H1 (cell line): ENCODE measurements at regions not wholly inside any gene's neighbourhood (a gene's known extent, or its start where the extent isn't known, plus 50 kb on each side); places are given as distances from the start of the nearest gene placed in this dataset.

ENCODE experiments used
- CTCF ChIA-PET: fragments of 300-600 bp; sonication (Branson Sonifier 250); formaldehyde crosslinking; loops from one replicate; lab custom pipeline; 2021; ENCODE audit not compliant: partially characterized antibody; lab: Charles Lee
- POLR2A ChIA-PET: fragments of 300-600 bp; sonication (Branson Sonifier 250); formaldehyde crosslinking; loops from one replicate; lab custom pipeline; 2021; ENCODE audit warnings: inconsistent platforms; ENCODE audit not compliant: partially characterized antibody; lab: Charles Lee
- DNase-seq, 2 experiments: peaks; one replicate each; pipeline versions ENCODE4 v3.0.0 to v3.0.0-alpha.2; 2010 to 2022; ENCODE audit warnings: low spot score in 2 of 2, low read depth in 1 of 2, mixed read lengths in 1 of 2
- FAIRE-seq: peaks from 2 replicates; lab custom pipeline; 2011; peaks lifted over from hg19 to GRCh38; lab: Jason Lieb, UNC
- H2AFZ ChIP-seq: 2 replicates; pipeline ENCODE4 v1.8.1; 2012; ENCODE audit warnings: low read length, inconsistent platforms
- H2AK5ac ChIP-seq: 2 replicates; pipeline ENCODE4 v1.6.1; 2013; ENCODE audit warnings: low read depth, low read length
- H2BK120ac ChIP-seq: replicated peaks from 2 replicates; pipeline ENCODE3; 2013; ENCODE audit warnings: low read depth, low read length, inconsistent platforms
- H2BK12ac ChIP-seq: 2 replicates; pipeline ENCODE4 v1.6.1; 2013; ENCODE audit warnings: low read depth, low read length
- H2BK15ac ChIP-seq: 2 replicates; pipeline ENCODE4 v1.6.1; 2013; ENCODE audit warnings: low read length
- H2BK20ac ChIP-seq: 2 replicates; pipeline ENCODE4 v1.6.1; 2013; ENCODE audit warnings: low read length
- H2BK5ac ChIP-seq: 2 replicates; pipeline ENCODE4 v1.6.1; 2013; ENCODE audit warnings: low read depth, low read length
- H3K14ac ChIP-seq: 2 replicates; pipeline ENCODE4 v1.6.1; 2013; ENCODE audit warnings: inconsistent platforms; ENCODE audit not compliant: insufficient read length
- H3K18ac ChIP-seq: 2 replicates; pipeline ENCODE4 v1.6.1; 2013; ENCODE audit warnings: low read length; ENCODE audit errors: extremely low read depth
- H3K23ac ChIP-seq: 2 replicates; pipeline ENCODE4 v1.6.1; 2013; ENCODE audit warnings: inconsistent platforms; ENCODE audit not compliant: insufficient read length
- H3K23me2 ChIP-seq: 2 replicates; pipeline ENCODE4 v1.6.1; 2013; ENCODE audit warnings: low read depth, low read length
- H3K27ac ChIP-seq: 2 replicates; pipeline ENCODE4 v1.6.1; 2011; ENCODE audit warnings: low read depth, low read length, inconsistent platforms
- H3K27me3 ChIP-seq, 4 experiments: replicated peaks in 1 of 4; 1 replicate in 1 of 4; 2 replicates in 3 of 4; pipeline versions ENCODE4 v1.6.1 to v1.8.1; 2011 to 2013; ENCODE audit warnings: low read length in 3 of 4, mild to moderate bottlenecking in 3 of 4, inconsistent platforms in 2 of 4, mixed read lengths in 2 of 4, moderate library complexity in 1 of 4; ENCODE audit not compliant: control insufficient read depth in 3 of 4, insufficient read depth in 3 of 4; ENCODE audit errors: extremely low read depth in 1 of 4
- H3K36me3 ChIP-seq, 4 experiments: 2 replicates each; pipeline versions ENCODE4 v1.6.1 to v1.8.1; 2011 to 2013; ENCODE audit warnings: mild to moderate bottlenecking in 4 of 4, low read length in 3 of 4, moderate library complexity in 2 of 4, control low read depth in 1 of 4, inconsistent platforms in 1 of 4; ENCODE audit not compliant: insufficient read depth in 4 of 4, control insufficient read depth in 2 of 4
- H3K4ac ChIP-seq: replicated peaks from 2 replicates; pipeline ENCODE3; 2013; ENCODE audit warnings: low read length, low read depth, mixed read lengths, inconsistent platforms; ENCODE audit not compliant: insufficient read length
- H3K4me1 ChIP-seq, 4 experiments: replicated peaks in 1 of 4; 1 replicate in 1 of 4; 2 replicates in 3 of 4; pipeline versions ENCODE4 v1.6.1 to v1.8.1; 2011 to 2013; ENCODE audit warnings: low read length in 3 of 4, inconsistent platforms in 2 of 4, mixed read lengths in 1 of 4; ENCODE audit not compliant: insufficient read depth in 4 of 4, control insufficient read depth in 3 of 4
- H3K4me2 ChIP-seq, 2 experiments: 2 replicates each; pipeline versions ENCODE4 v1.6.1 to v1.8.1; 2011 to 2013; ENCODE audit warnings: low read depth in 2 of 2, low read length in 2 of 2, control low read depth in 1 of 2, inconsistent platforms in 1 of 2, mild to moderate bottlenecking in 1 of 2; ENCODE audit not compliant: insufficient read depth in 1 of 2
- H3K4me3 ChIP-seq, 4 experiments: fragments of 200-600, 300-600 bp in 1 of 4; sonication (generic), shearing (Covaris generic), sonication (Bioruptor Twin) in 1 of 4; 2 replicates each; pipeline versions ENCODE4 v1.5.1 to v1.8.1; 2011 to 2016; ENCODE audit warnings: low read length in 4 of 4, low read depth in 3 of 4, control low read depth in 2 of 4, inconsistent platforms in 2 of 4, mild to moderate bottlenecking in 2 of 4, mixed read lengths in 1 of 4, moderate library complexity in 1 of 4; ENCODE audit not compliant: insufficient read depth in 2 of 4; ENCODE audit errors: extremely low read depth in 1 of 4
- H3K56ac ChIP-seq: replicated peaks from 2 replicates; pipeline ENCODE3; 2013; ENCODE audit warnings: low read depth, mild to moderate bottlenecking, mixed read lengths, low read length, inconsistent platforms; ENCODE audit not compliant: insufficient read length
- H3K79me1 ChIP-seq: 2 replicates; pipeline ENCODE4 v1.6.1; 2013; ENCODE audit warnings: low read depth, low read length, control low read depth
- H3K79me2 ChIP-seq, 2 experiments: 2 replicates each; pipeline versions ENCODE4 v1.6.1 to v1.8.1; 2012 to 2013; ENCODE audit warnings: low read length in 2 of 2, mild to moderate bottlenecking in 2 of 2, inconsistent platforms in 1 of 2; ENCODE audit not compliant: insufficient read depth in 2 of 2, control insufficient read depth in 1 of 2
- H3K9ac ChIP-seq, 4 experiments: replicated peaks in 1 of 4; 1 replicate in 1 of 4; 2 replicates in 3 of 4; pipeline versions ENCODE4 v1.6.1 to v1.8.1; 2011 to 2013; ENCODE audit warnings: low read depth in 3 of 4, low read length in 3 of 4, control low read depth in 2 of 4, mild to moderate bottlenecking in 2 of 4, moderate library complexity in 2 of 4, inconsistent platforms in 1 of 4; ENCODE audit errors: extremely low read depth in 1 of 4
- H3K9me3 ChIP-seq, 2 experiments: 2 replicates each; pipeline versions ENCODE4 v1.6.1 to v1.8.1; 2012 to 2013; ENCODE audit warnings: mild to moderate bottlenecking in 2 of 2, moderate library complexity in 2 of 2, control low read depth in 1 of 2, inconsistent platforms in 1 of 2, low read depth in 1 of 2, low read length in 1 of 2, mixed read lengths in 1 of 2; ENCODE audit not compliant: insufficient read depth in 2 of 2
- H4K20me1 ChIP-seq, 2 experiments: replicated peaks in 1 of 2; 2 replicates each; pipeline versions ENCODE3 to v1.8.1; 2011 to 2013; ENCODE audit warnings: inconsistent platforms in 2 of 2, low read length in 2 of 2, mild to moderate bottlenecking in 1 of 2; ENCODE audit not compliant: insufficient read depth in 2 of 2, control insufficient read depth in 1 of 2
- H4K5ac ChIP-seq: 2 replicates; pipeline ENCODE4 v1.6.1; 2013; ENCODE audit warnings: low read length, low read depth, mixed read lengths, inconsistent platforms; ENCODE audit not compliant: insufficient read length
- H4K8ac ChIP-seq: 2 replicates; pipeline ENCODE4 v1.8.0; 2013; ENCODE audit warnings: mild to moderate bottlenecking, moderate library complexity, low read length, inconsistent platforms; ENCODE audit not compliant: insufficient read depth; ENCODE audit errors: extremely low read depth
- H4K91ac ChIP-seq: replicated peaks from 2 replicates; pipeline ENCODE3; 2013; ENCODE audit warnings: low read length, mixed read lengths, inconsistent platforms; ENCODE audit not compliant: insufficient read length
- BACH1 ChIP-seq: IDR thresholded peaks from 2 replicates; pipeline ENCODE4 v1.6.1; 2012; ENCODE audit warnings: low read length, improper control_type of control experiment
- BCL11A ChIP-seq, 2 experiments: IDR thresholded peaks; one replicate each; pipeline ENCODE4 v1.6.1; 2011; ENCODE audit warnings: low read depth in 2 of 2, low read length in 2 of 2, mild to moderate bottlenecking in 2 of 2
- CTBP2 ChIP-seq: IDR thresholded peaks from 2 replicates; pipeline ENCODE4 v1.7.0; 2011; ENCODE audit warnings: borderline replicate concordance, mild to moderate bottlenecking, moderate library complexity, mixed read lengths, low read length; ENCODE audit not compliant: insufficient read depth, insufficient read length
- JUN ChIP-seq: IDR thresholded peaks from 2 replicates; pipeline ENCODE4 v1.6.1; 2011; ENCODE audit warnings: low read depth, mild to moderate bottlenecking, improper control_type of control experiment, low read length
- JUND ChIP-seq: IDR thresholded peaks from 2 replicates; pipeline ENCODE4 v1.6.1; 2011; ENCODE audit warnings: mild to moderate bottlenecking, improper control_type of control experiment, low read length
- KDM1A ChIP-seq: fragments of 200-600, 300-600 bp; sonication (generic); IDR thresholded peaks from 2 replicates; pipeline ENCODE4 v1.7.1; 2016; ENCODE audit warnings: mild to moderate bottlenecking, low read length, borderline replicate concordance
- RNF2 ChIP-seq: fragments of 200-900, 300-1000 bp; sonication (generic); IDR thresholded peaks from 2 replicates; pipeline ENCODE4 v1.7.1; 2016; ENCODE audit warnings: borderline replicate concordance, low read depth, mild to moderate bottlenecking, antibody characterized with exemption, low read length; ENCODE audit not compliant: poor library complexity, severe bottlenecking; ENCODE audit errors: missing control alignments
- SAP30 ChIP-seq: fragments of 300-600 bp; sonication (generic); IDR thresholded peaks from 2 replicates; pipeline ENCODE4 v1.7.1; 2012; ENCODE audit warnings: low read length, moderate library complexity, mild to moderate bottlenecking, inconsistent platforms; ENCODE audit not compliant: insufficient read depth, insufficient replicate concordance
- TBP ChIP-seq: IDR thresholded peaks from 2 replicates; pipeline ENCODE4 v1.6.1; 2011; ENCODE audit warnings: low read depth, low read length, improper control_type of control experiment
- TEAD4 ChIP-seq: IDR thresholded peaks from 2 replicates; pipeline ENCODE4 v1.6.1; 2012; ENCODE audit warnings: low read depth, low read length, inconsistent platforms, mixed read lengths
- TF ChIP-seq, protein P1 (sequence below): IDR thresholded peaks from 2 replicates; pipeline ENCODE4 v1.6.1; 2011; ENCODE audit warnings: low read length, improper control_type of control experiment
- TF ChIP-seq, protein P2 (sequence below): IDR thresholded peaks from 2 replicates; pipeline ENCODE4 v1.6.1; 2012; ENCODE audit warnings: inconsistent platforms

DNA sequence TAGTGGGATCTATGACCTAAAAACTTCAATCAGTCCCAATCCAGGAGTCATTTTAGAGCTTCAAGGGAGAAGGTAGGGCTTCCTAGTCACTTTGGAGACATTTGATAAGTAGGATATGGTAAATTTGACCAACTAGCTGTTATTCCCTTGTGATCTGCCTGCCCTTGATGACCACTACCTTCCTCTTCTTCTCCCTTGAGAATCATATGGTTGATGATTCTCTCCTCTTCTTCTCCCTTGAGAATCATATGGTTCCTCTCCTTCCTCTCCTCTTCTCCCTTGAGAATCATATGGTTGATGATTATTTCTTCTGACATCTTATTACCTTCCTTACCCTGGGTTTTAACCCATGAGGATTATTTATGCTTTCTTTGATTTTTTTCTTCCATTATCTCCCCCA is 482.6 kb upstream of the TENM3 start:
- Histone ChIP-seq H3K4me3 (no peak overlapping the region), H3K79me1 (no peaks in the 10 kb centered on the region), H3K4me1 (peaks cover 0 to 7% (median 6%) of the 10 kb centered on the region in 4 experiments; a peak in 3 of 7 replicates), H2BK20ac (no peak overlapping the region), H2BK5ac (no peak overlapping the region), H3K23me2 (no peaks in the 10 kb centered on the region; the same call in 1 of the 2 replicates), H3K27me3 (no peaks in the 10 kb centered on the region), H3K4ac (no peak overlapping the region), H3K9ac (no peak overlapping the region), H3K4me2 (no peak overlapping the region), H3K14ac (no peak overlapping the region), H3K56ac (no peak overlapping the region), H2AK5ac (no peak overlapping the region), H2AFZ (no peak overlapping the region), H3K9me3 (no peaks in the 10 kb centered on the region), H4K5ac (no peak overlapping the region), H2BK12ac (no peak overlapping the region), H3K23ac (no peak overlapping the region), H4K91ac (no peak overlapping the region), H3K36me3 (no peaks in the 10 kb centered on the region), H3K79me2 (no peaks in the 10 kb centered on the region), H3K27ac (no peak overlapping the region), H3K18ac (no peak overlapping the region), H4K20me1 (no peaks in the 10 kb centered on the region), H4K8ac (no peak overlapping the region), H2BK15ac (no peak overlapping the region), H2BK120ac (no peak overlapping the region)
- no peak for FAIRE-seq
- no peak for TF ChIP-seq BCL11A (IDR thresholded peaks at IDR 0.05; ENCODE audit: low read depth in 2 of 2, low read length in 2 of 2)
- no peak for TF ChIP-seq TBP
- TF ChIP-seq, protein P1, sequence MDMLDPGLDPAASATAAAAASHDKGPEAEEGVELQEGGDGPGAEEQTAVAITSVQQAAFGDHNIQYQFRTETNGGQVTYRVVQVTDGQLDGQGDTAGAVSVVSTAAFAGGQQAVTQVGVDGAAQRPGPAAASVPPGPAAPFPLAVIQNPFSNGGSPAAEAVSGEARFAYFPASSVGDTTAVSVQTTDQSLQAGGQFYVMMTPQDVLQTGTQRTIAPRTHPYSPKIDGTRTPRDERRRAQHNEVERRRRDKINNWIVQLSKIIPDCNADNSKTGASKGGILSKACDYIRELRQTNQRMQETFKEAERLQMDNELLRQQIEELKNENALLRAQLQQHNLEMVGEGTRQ = no peak
- no peak for TF ChIP-seq CTBP2
- TF ChIP-seq BACH1 = no peak
- no peak for TF ChIP-seq SAP30
- TF ChIP-seq JUND = no peak
- no peak for TF ChIP-seq TEAD4
- TF ChIP-seq, protein P2, sequence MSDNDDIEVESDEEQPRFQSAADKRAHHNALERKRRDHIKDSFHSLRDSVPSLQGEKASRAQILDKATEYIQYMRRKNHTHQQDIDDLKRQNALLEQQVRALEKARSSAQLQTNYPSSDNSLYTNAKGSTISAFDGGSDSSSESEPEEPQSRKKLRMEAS = no peak
- no peak for TF ChIP-seq JUN
- TF ChIP-seq RNF2 = no peak
- TF ChIP-seq KDM1A = no peak
- DNase-seq = no peak
- CTCF ChIA-PET = no interaction called here
- POLR2A ChIA-PET = no interaction called here
